ENCODE measurements at regions not wholly inside any gene's neighbourhood (a gene's known extent, or its start where the extent isn't known, plus 50 kb on each side); places are given as distances from the start of the nearest gene placed in this dataset.

DNA sequence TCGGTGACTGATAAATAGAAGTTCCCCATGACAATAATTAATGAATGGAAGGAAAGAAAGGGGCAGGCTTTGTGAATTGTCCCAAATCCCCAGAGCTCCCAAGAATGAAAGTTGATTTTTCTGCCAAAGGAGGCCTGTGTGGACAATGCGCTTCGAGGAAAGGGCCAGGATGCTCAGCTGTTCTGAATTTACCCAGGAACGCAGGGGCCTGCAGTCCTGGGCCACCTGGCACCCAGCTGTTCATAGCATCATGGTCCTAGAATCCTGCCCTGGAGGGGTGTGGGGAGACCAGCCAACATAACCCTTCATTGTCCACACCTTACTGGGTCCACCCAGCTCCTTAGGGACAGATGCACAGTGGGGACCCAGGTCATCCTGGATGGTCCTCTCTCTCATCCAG lies 587.5 kb downstream of the BCL11B start:
- TF ChIP-seq, protein P1, sequence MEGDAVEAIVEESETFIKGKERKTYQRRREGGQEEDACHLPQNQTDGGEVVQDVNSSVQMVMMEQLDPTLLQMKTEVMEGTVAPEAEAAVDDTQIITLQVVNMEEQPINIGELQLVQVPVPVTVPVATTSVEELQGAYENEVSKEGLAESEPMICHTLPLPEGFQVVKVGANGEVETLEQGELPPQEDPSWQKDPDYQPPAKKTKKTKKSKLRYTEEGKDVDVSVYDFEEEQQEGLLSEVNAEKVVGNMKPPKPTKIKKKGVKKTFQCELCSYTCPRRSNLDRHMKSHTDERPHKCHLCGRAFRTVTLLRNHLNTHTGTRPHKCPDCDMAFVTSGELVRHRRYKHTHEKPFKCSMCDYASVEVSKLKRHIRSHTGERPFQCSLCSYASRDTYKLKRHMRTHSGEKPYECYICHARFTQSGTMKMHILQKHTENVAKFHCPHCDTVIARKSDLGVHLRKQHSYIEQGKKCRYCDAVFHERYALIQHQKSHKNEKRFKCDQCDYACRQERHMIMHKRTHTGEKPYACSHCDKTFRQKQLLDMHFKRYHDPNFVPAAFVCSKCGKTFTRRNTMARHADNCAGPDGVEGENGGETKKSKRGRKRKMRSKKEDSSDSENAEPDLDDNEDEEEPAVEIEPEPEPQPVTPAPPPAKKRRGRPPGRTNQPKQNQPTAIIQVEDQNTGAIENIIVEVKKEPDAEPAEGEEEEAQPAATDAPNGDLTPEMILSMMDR (IDR thresholded peaks at IDR 0.05), result no peak
- H3K27ac Mint-ChIP-seq, result no peak overlapping the region
- peaks cover 69% of the 10 kb centered on the region for H3K9me3 Mint-ChIP-seq
- 0 out of 2 replicates have a peak, but pooled peaks cover 2% of the 10 kb centered on the region for H3K27me3 Mint-ChIP-seq (ENCODE audit: insufficient read depth)
- no peaks in the 10 kb centered on the region for H3K4me1 Mint-ChIP-seq (ENCODE audit: low read depth)
- peaks cover 8% of the 10 kb centered on the region; the same call in 1 of the 2 replicates for H3K36me3 Mint-ChIP-seq (ENCODE audit: low read depth)
- no peak for DNase-seq
- no peak overlapping the region for H3K4me3 Mint-ChIP-seq

DNA sequence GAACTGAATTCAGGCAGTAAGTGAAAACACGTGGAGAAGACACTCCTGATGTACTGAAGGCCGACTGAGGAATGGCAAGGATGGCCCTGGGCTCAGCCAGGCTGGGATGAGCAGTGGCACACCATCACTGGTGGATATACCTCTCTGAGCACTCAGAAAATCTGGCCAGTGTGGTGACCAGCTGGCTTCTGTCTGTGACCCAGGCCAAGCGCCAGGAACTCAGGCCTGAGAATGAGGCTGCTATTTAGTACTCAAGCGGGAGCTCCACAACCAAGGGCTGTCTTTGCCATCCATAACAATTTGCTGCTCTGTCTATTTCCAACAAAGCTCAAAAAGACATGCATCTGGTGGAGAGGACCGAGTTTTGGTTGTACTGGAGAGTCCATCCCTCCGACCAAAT lies 586.3 kb downstream of the BCL11B start:
- Mint-ChIP-seq H3K36me3 (ENCODE audit: low read depth) (peaks cover 8% of the 10 kb centered on the region; the same call in 1 of the 2 replicates), H3K9me3 (peaks cover 81% of the 10 kb centered on the region), H3K4me3 (no peak overlapping the region), H3K4me1 (ENCODE audit: low read depth) (no peaks in the 10 kb centered on the region), H3K27me3 (ENCODE audit: insufficient read depth) (0 out of 2 replicates have a peak, but pooled peaks cover 2% of the 10 kb centered on the region), H3K27ac (no peak overlapping the region)
- DNase-seq, result no peak
- TF ChIP-seq, protein P1 (IDR thresholded peaks at IDR 0.05), result no peak

DNA sequence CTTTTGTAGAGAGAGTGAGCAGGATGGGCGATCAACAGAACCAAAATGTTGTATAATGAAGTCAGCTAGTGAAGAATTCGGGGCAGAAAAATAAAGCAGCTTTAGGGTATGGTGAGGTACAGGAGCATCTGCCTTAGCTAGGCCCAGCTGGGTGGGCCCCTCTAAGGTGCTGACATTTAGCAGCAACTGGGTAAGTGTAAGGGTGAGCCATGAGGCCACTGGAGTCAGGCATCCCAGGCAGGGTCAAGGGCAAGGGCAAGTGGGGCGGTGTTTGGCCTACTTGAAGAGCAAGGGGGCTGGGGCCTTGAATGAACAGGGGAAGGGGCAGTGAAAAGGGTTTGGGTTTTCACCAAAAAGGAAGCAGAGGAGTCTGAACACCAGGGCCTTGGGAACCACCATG lies 583.6 kb downstream of the BCL11B start:
- H3K4me1 Mint-ChIP-seq (ENCODE audit: low read depth), result no peaks in the 10 kb centered on the region
- no peak overlapping the region for H3K4me3 Mint-ChIP-seq
- TF ChIP-seq, protein P1 (IDR thresholded peaks at IDR 0.05), result no peak

DNA sequence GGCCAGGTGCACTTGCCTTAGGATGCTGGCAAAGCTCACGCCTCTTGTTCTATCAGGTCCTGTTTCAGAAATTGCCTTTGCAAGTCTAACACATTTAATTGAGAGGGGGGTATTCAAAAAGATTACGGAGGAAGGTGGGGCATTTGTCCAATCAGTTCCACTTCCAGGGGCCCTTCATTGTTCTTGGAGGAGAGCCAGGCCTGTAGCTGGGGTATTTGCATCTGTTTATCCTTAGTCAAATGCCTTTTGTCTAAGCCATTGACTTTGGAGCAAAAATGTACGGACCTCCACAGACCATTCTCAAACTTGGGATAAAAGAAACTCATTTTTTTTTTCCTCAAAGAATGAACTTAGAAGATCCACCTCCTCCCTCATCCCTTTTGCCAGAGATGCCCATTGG lies 582.0 kb downstream of the BCL11B start:
- TF ChIP-seq, protein P1 (IDR thresholded peaks at IDR 0.05), result no peak
- H3K36me3 Mint-ChIP-seq (ENCODE audit: low read depth), result peaks cover 8% of the 10 kb centered on the region; the same call in 1 of the 2 replicates

More for the DNA sequence above, 583.6 kb downstream of the BCL11B start:
- no peaks in the 10 kb centered on the region; the same call in 1 of the 2 replicates for H3K27me3 Mint-ChIP-seq (ENCODE audit: insufficient read depth)
- peaks cover 69% of the 10 kb centered on the region for H3K9me3 Mint-ChIP-seq
- DNase-seq, result no peak
- peaks cover 8% of the 10 kb centered on the region; the same call in 1 of the 2 replicates for H3K36me3 Mint-ChIP-seq (ENCODE audit: low read depth)
- no peak overlapping the region for H3K27ac Mint-ChIP-seq

DNA sequence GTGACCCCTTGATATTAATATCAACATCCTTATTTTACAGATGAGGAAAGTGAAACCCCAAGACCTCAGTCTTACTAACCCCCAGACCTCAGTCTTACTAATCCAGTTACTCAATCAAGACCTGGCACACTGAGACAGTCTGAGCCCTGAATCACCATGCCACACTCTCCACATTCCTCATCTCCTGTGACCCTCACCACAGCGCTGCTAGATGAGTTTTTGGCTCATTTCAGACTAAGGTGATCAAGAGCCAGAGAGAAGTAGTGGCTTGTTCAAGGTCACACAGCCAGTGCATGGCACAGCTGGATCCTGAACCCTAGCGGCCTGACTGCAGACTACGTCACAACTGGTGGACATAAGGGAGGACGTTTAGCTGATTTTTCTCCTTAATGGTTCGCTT lies 579.2 kb downstream of the BCL11B start:
- Mint-ChIP-seq H3K4me3 (no peak overlapping the region), H3K4me1 (ENCODE audit: low read depth) (no peaks in the 10 kb centered on the region), H3K9me3 (peaks cover 61% of the 10 kb centered on the region), H3K36me3 (ENCODE audit: low read depth) (peaks cover 7% of the 10 kb centered on the region; the same call in 1 of the 2 replicates), H3K27ac (no peak overlapping the region), H3K27me3 (ENCODE audit: insufficient read depth) (no peaks in the 10 kb centered on the region; the same call in 1 of the 2 replicates)
- TF ChIP-seq, protein P1 (IDR thresholded peaks at IDR 0.05), result no peak
- no peak for DNase-seq

More for the DNA sequence above, 582.0 kb downstream of the BCL11B start:
- DNase-seq, result no peak
- no peak overlapping the region for H3K4me3 Mint-ChIP-seq
- no peaks in the 10 kb centered on the region for H3K4me1 Mint-ChIP-seq (ENCODE audit: low read depth)
- H3K27me3 Mint-ChIP-seq (ENCODE audit: insufficient read depth), result no peaks in the 10 kb centered on the region; the same call in 1 of the 2 replicates
- H3K27ac Mint-ChIP-seq, result no peak overlapping the region
- H3K9me3 Mint-ChIP-seq, result peaks cover 64% of the 10 kb centered on the region
